ENCODE measurements at regions not wholly inside any gene's neighbourhood (a gene's known extent, or its start where the extent isn't known, plus 50 kb on each side); places are given as distances from the start of the nearest gene placed in this dataset.

DNA sequence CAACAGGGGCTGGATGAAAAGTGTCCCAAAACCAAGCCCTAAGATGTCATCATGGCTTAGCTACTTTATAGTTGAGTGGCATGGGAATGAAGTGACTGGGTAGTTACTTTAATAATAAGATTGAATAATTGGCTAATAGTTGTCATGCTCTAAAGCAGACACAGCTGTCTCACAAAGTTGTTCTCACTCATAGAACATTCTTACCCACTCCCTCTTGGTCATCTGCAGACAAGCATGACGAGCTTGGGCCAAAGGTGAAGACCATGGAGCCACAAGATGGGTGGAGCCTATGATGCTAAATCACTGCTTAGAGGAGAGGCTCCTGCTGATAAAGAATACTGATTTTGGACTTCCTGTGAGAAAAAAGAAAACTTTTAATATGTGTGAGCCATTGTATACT, 62.4 kb upstream of the MMADHC start:
- DNase-seq (ENCODE audit: insufficient read length) = no peak
- no peak for FAIRE-seq
- TF ChIP-seq POLR2A (IDR thresholded peaks at IDR 0.05; ENCODE audit: low read depth, low read length) (no peak), POLR2AphosphoS5 (IDR thresholded peaks at IDR 0.05; ENCODE audit: low read depth, low read length) (no peak)

DNA sequence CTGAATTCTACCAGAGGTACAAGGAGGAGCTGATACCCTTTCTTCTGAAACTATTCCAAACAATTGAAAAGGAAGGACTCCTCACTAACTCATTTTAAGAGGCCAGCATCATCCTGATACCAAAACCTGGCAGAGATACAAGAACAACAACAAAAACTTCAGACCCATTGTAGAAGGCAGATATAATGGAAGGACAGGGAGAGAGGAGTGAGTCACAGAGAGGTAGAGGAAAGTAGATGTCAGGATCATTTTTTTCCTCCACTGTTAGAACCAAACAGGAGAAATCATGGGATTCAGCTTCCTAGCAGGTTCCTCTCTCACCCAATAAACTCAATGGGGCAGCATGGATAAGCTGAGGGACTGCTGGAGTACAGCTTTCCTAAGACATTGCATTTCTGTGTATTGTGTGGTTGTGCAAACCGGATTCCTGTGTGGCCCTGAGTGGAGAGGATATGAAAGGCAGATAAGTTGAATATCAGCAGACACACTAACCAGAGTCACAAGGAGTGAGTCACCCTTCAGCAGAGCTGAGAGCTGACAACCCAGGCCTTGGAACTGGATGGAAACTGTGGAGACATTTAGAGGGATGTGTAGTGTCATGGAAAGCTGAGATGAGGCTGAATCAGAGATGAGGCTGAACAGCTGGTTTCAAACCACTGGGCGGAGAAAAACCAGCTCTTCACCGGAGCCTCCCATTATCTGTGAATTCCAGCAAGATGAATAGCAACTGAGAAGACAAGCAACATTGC, 60.9 kb upstream of the MMADHC start:
- DNase-seq (ENCODE audit: insufficient read length) = no peak
- TF ChIP-seq TAF1 (IDR thresholded peaks at IDR 0.05; ENCODE audit: borderline replicate concordance, low read depth, low read length) (no peak), POLR2A (IDR thresholded peaks at IDR 0.05; ENCODE audit: low read depth, low read length) (no peak), POLR2AphosphoS5 (IDR thresholded peaks at IDR 0.05; ENCODE audit: low read depth, low read length) (no peak)
- no peak for FAIRE-seq

DNA sequence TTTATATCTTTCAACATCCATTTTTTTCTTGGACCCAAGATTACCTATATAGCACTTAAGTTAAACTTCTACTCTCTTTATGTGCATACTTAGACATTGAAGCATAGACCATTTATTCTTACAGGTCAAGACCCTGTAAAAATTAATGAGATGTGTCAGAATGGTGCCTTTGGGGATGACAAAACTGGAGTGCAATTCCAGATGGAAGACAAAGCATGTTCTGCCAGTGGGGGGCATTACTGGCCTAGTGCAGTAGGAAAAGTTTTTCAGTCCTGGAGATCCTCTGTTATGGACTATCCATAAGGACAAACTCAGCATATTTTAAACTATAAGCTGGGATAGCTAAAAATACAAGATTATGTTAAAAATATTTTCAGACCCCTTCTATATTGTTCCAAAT, 57.8 kb upstream of the MMADHC start:
- FAIRE-seq (no peak), DNase-seq (ENCODE audit: insufficient read length) (no peak)
- TF ChIP-seq POLR2AphosphoS5 (IDR thresholded peaks at IDR 0.05; ENCODE audit: low read depth, low read length) = no peak
